ENCODE measurements at regions not wholly inside any gene's neighbourhood (a gene's known extent, or its start where the extent isn't known, plus 50 kb on each side); places are given as distances from the start of the nearest gene placed in this dataset.
A peak's percentile ranks its signal among the peaks of the same experiment; 100 is the strongest.
"Not testable (repeated sequence)": the region's sequence is repeated elsewhere in the genome, so short reads cannot be mapped to it uniquely, and the experiment has no call there.

GRCh38 chr2:63696496-63696895, 107.7 kb downstream of the MDH1 start:
- DNase-seq, result no peak

- no peak for DNase-seq
Measured at GRCh38 chr2:63697160-63697559, 108.4 kb downstream of the MDH1 start.

GRCh38 chr2:63698786-63699548, 110.2 kb downstream of the MDH1 start:
- peak; percentile 25 to 60 for DNase-seq

GRCh38 chr2:63699549-63699839, 110.7 kb downstream of the MDH1 start:
- DNase-seq, result no peak

- DNase-seq, result no peak
Measured at GRCh38 chr2:63700271-63700670, 111.5 kb downstream of the MDH1 start.

- DNase-seq, result no peak
Measured at GRCh38 chr2:63701406-63701805, 112.6 kb downstream of the MDH1 start.

GRCh38 chr2:63706084-63706483, 117.3 kb downstream of the MDH1 start:
- not testable (repeated sequence) for DNase-seq

- no peak for DNase-seq
Measured at GRCh38 chr2:63710732-63711131, 122.0 kb downstream of the MDH1 start.

GRCh38 chr2:63712748-63713147, 124.0 kb downstream of the MDH1 start:
- DNase-seq, result peak; percentile 53 to 62

GRCh38 chr2:63716146-63716545, 125.5 kb upstream of the UGP2 start:
- DNase-seq, result no peak

- no peak for DNase-seq
Measured at GRCh38 chr2:63719052-63719451, 122.6 kb upstream of the UGP2 start.

GRCh38 chr2:63721082-63721424, 120.6 kb upstream of the UGP2 start:
- no peak for DNase-seq

GRCh38 chr2:63722284-63722683, 119.4 kb upstream of the UGP2 start:
- not testable (repeated sequence) for DNase-seq

GRCh38 chr2:63723709-63724108, 118.0 kb upstream of the UGP2 start:
- DNase-seq, result no peak

GRCh38 chr2:63725212-63725611, 116.5 kb upstream of the UGP2 start:
- DNase-seq, result not testable (repeated sequence)

GRCh38 chr2:63729362-63729761, 112.3 kb upstream of the UGP2 start:
- no peak for DNase-seq

- DNase-seq, result no peak
Measured at GRCh38 chr2:63729831-63730230, 111.9 kb upstream of the UGP2 start.

GRCh38 chr2:63734510-63734909, 107.2 kb upstream of the UGP2 start:
- DNase-seq, result no peak

- no peak for DNase-seq
Measured at GRCh38 chr2:63735263-63735662, 106.4 kb upstream of the UGP2 start.

- DNase-seq, result no peak
Measured at GRCh38 chr2:63735931-63736330, 105.8 kb upstream of the UGP2 start.

- no peak for DNase-seq
Measured at GRCh38 chr2:63736354-63736753, 105.3 kb upstream of the UGP2 start.

- peak in 1 of 2 experiments; percentile 24 for DNase-seq
Measured at GRCh38 chr2:63737081-63737751, 104.5 kb upstream of the UGP2 start.

GRCh38 chr2:63738019-63738418, 103.7 kb upstream of the UGP2 start:
- DNase-seq, result no peak

- not testable (repeated sequence) for DNase-seq
Measured at GRCh38 chr2:63739180-63739579, 102.5 kb upstream of the UGP2 start.

GRCh38 chr2:63740020-63740419, 101.7 kb upstream of the UGP2 start:
- DNase-seq, result no peak

All from NCI-H524 (cell line).